KMS-11 (cell line): ENCODE measurements at regions not wholly inside any gene's neighbourhood (a gene's known extent, or its start where the extent isn't known, plus 50 kb on each side); places are given as distances from the start of the nearest gene placed in this dataset.

Source experiments
- H2AFZ ChIP-seq: fragments of 200-600 bp; sonication (generic); 2 replicates; pipeline ENCODE4 v1.6.1; 2016; ENCODE audit warnings: antibody characterized with exemption, mixed run types, low read depth
- H3K27ac ChIP-seq: fragments of 200-600 bp; sonication (generic); 2 replicates; pipeline ENCODE4 v1.6.1; 2016; ENCODE audit warnings: mild to moderate bottlenecking, mixed run types
- H3K27me3 ChIP-seq: fragments of 200-600 bp; sonication (generic); 2 replicates; pipeline ENCODE4 v1.6.1; 2017; ENCODE audit warnings: mild to moderate bottlenecking, low read depth, mixed run types, moderate library complexity; ENCODE audit not compliant: insufficient read depth
- H3K36me3 ChIP-seq: fragments of 200-600 bp; sonication (generic); 2 replicates; pipeline ENCODE4 v1.6.1; 2017; ENCODE audit warnings: mild to moderate bottlenecking, mixed run types; ENCODE audit not compliant: insufficient read depth
- H3K4me1 ChIP-seq: fragments of 200-600 bp; sonication (generic); 2 replicates; pipeline ENCODE4 v1.6.1; 2016; ENCODE audit warnings: mild to moderate bottlenecking, low read depth, mixed run types; ENCODE audit not compliant: poor library complexity, severe bottlenecking
- H3K4me2 ChIP-seq: fragments of 200-600 bp; sonication (generic); 2 replicates; pipeline ENCODE4 v1.7.0; 2016; ENCODE audit warnings: mild to moderate bottlenecking, mixed run types
- H3K4me3 ChIP-seq: fragments of 200-600 bp; sonication (generic); IDR thresholded peaks from 2 replicates; pipeline ENCODE4 v1.6.1; 2017; ENCODE audit warnings: low read depth, low read length, mixed read lengths; ENCODE audit not compliant: insufficient read depth
- H3K79me2 ChIP-seq: fragments of 200-600 bp; sonication (generic); 2 replicates; pipeline ENCODE4 v1.6.1; 2016; ENCODE audit warnings: low read depth, mixed run types; ENCODE audit not compliant: insufficient read depth
- H3K9ac ChIP-seq: fragments of 200-600 bp; sonication (generic); 2 replicates; pipeline ENCODE4 v1.6.1; 2016; ENCODE audit warnings: mild to moderate bottlenecking, mixed run types
- H4K20me1 ChIP-seq: fragments of 200-600 bp; sonication (generic); 2 replicates; pipeline ENCODE4 v1.6.1; 2016; ENCODE audit warnings: mild to moderate bottlenecking, mixed run types; ENCODE audit not compliant: insufficient read depth
- TF ChIP-seq, protein P1 (sequence below): fragments of 200-600 bp; sonication (generic); conservative IDR thresholded peaks from 2 replicates; pipeline ENCODE4 v1.6.1; 2017; ENCODE audit warnings: low read depth, mild to moderate bottlenecking, antibody characterized with exemption, low read length, moderate library complexity, mixed read lengths

- Histone ChIP-seq H3K4me1 (no peaks in the 10 kb centered on the region), H3K79me2 (no peaks in the 10 kb centered on the region), H4K20me1 (no peaks in the 10 kb centered on the region), H3K4me3 (no peak overlapping the region), H3K4me2 (no peak overlapping the region), H3K27me3 (no peaks in the 10 kb centered on the region), H3K27ac (no peak overlapping the region), H3K9ac (no peak overlapping the region), H3K36me3 (no peaks in the 10 kb centered on the region), H2AFZ (no peak overlapping the region)
- TF ChIP-seq, protein P1, sequence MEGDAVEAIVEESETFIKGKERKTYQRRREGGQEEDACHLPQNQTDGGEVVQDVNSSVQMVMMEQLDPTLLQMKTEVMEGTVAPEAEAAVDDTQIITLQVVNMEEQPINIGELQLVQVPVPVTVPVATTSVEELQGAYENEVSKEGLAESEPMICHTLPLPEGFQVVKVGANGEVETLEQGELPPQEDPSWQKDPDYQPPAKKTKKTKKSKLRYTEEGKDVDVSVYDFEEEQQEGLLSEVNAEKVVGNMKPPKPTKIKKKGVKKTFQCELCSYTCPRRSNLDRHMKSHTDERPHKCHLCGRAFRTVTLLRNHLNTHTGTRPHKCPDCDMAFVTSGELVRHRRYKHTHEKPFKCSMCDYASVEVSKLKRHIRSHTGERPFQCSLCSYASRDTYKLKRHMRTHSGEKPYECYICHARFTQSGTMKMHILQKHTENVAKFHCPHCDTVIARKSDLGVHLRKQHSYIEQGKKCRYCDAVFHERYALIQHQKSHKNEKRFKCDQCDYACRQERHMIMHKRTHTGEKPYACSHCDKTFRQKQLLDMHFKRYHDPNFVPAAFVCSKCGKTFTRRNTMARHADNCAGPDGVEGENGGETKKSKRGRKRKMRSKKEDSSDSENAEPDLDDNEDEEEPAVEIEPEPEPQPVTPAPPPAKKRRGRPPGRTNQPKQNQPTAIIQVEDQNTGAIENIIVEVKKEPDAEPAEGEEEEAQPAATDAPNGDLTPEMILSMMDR: no peak
Measured at GRCh38 chr3:94440767-94441493, 378.1 kb downstream of the NSUN3 start.

DNA sequence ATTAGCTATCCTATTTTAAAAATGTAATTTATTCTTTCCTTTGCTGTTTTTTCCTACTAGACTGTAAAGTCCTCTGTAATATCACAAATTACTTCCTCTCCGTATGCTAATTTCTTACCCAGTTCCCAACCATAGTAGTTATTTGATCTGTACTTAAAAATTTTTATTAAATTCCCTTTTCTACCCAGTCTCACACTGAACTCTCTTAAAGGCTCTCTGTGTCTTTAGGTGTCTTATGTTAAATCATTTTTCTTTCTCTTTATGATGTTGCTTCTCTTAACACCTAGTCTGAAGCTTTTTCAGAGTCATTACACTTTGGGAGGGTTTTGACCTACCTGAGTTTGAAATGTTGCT, 378.6 kb downstream of the NSUN3 start:
- H3K4me3 ChIP-seq: no peak overlapping the region
- H3K4me1 ChIP-seq: no peaks in the 10 kb centered on the region
- H2AFZ ChIP-seq: no peak overlapping the region
- no peak overlapping the region for H3K9ac ChIP-seq
- H3K27me3 ChIP-seq: no peaks in the 10 kb centered on the region
- no peaks in the 10 kb centered on the region for H3K36me3 ChIP-seq
- no peak overlapping the region for H3K4me2 ChIP-seq
- no peaks in the 10 kb centered on the region for H4K20me1 ChIP-seq
- no peaks in the 10 kb centered on the region for H3K79me2 ChIP-seq
- TF ChIP-seq, protein P1: no peak
- H3K27ac ChIP-seq: no peak overlapping the region

DNA sequence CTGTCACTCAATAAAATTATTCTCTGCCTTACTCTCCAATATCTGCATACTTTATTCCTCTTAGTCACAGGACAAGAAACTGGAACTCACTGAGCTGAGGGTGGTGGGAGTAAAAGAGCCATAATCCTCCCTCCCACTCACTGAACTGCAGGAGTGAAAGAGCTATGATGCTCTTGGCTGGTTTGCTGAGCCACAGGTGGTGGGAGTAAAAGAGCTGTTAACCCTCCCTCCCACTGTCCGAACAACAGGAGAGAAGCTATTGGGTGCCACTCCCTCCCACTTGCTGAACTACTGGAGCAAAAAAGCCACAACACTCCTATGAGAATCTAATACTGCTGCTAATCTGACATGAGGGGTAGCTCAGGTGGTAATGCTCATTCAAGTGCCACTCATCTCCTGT, 391.0 kb downstream of the NSUN3 start:
- Histone ChIP-seq H3K4me2 (no peak overlapping the region), H3K4me3 (no peak overlapping the region), H3K27ac (no peak overlapping the region), H2AFZ (no peak overlapping the region), H3K9ac (no peak overlapping the region), H3K4me1 (no peaks in the 10 kb centered on the region), H3K79me2 (no peaks in the 10 kb centered on the region), H3K27me3 (no peaks in the 10 kb centered on the region), H4K20me1 (no peaks in the 10 kb centered on the region), H3K36me3 (no peaks in the 10 kb centered on the region)
- TF ChIP-seq, protein P1: no peak

- Histone ChIP-seq H3K27ac (no peak overlapping the region), H2AFZ (no peak overlapping the region), H3K27me3 (no peaks in the 10 kb centered on the region), H3K4me3 (no peak overlapping the region), H4K20me1 (no peaks in the 10 kb centered on the region), H3K4me1 (no peaks in the 10 kb centered on the region), H3K4me2 (no peak overlapping the region), H3K79me2 (no peaks in the 10 kb centered on the region), H3K36me3 (no peaks in the 10 kb centered on the region), H3K9ac (no peak overlapping the region)
- TF ChIP-seq, protein P1: no peak
Measured at GRCh38 chr3:94459167-94459566, 396.3 kb downstream of the NSUN3 start.
